KMS-11 (cell line): ENCODE measurements at regions not wholly inside any gene's neighbourhood (a gene's known extent, or its start where the extent isn't known, plus 50 kb on each side); places are given as distances from the start of the nearest gene placed in this dataset.

Experiments used
- H2AFZ ChIP-seq: fragments of 200-600 bp; sonication (generic); 2 replicates; pipeline ENCODE4 v1.6.1; 2016; ENCODE audit warnings: antibody characterized with exemption, mixed run types, low read depth
- H3K27ac ChIP-seq: fragments of 200-600 bp; sonication (generic); 2 replicates; pipeline ENCODE4 v1.6.1; 2016; ENCODE audit warnings: mild to moderate bottlenecking, mixed run types
- H3K27me3 ChIP-seq: fragments of 200-600 bp; sonication (generic); 2 replicates; pipeline ENCODE4 v1.6.1; 2017; ENCODE audit warnings: mild to moderate bottlenecking, low read depth, mixed run types, moderate library complexity; ENCODE audit not compliant: insufficient read depth
- H3K36me3 ChIP-seq: fragments of 200-600 bp; sonication (generic); 2 replicates; pipeline ENCODE4 v1.6.1; 2017; ENCODE audit warnings: mild to moderate bottlenecking, mixed run types; ENCODE audit not compliant: insufficient read depth
- H3K4me1 ChIP-seq: fragments of 200-600 bp; sonication (generic); 2 replicates; pipeline ENCODE4 v1.6.1; 2016; ENCODE audit warnings: mild to moderate bottlenecking, low read depth, mixed run types; ENCODE audit not compliant: poor library complexity, severe bottlenecking
- H3K4me2 ChIP-seq: fragments of 200-600 bp; sonication (generic); 2 replicates; pipeline ENCODE4 v1.7.0; 2016; ENCODE audit warnings: mild to moderate bottlenecking, mixed run types
- H3K4me3 ChIP-seq: fragments of 200-600 bp; sonication (generic); IDR thresholded peaks from 2 replicates; pipeline ENCODE4 v1.6.1; 2017; ENCODE audit warnings: low read depth, low read length, mixed read lengths; ENCODE audit not compliant: insufficient read depth
- H3K79me2 ChIP-seq: fragments of 200-600 bp; sonication (generic); 2 replicates; pipeline ENCODE4 v1.6.1; 2016; ENCODE audit warnings: low read depth, mixed run types; ENCODE audit not compliant: insufficient read depth
- H3K9ac ChIP-seq: fragments of 200-600 bp; sonication (generic); 2 replicates; pipeline ENCODE4 v1.6.1; 2016; ENCODE audit warnings: mild to moderate bottlenecking, mixed run types
- H4K20me1 ChIP-seq: fragments of 200-600 bp; sonication (generic); 2 replicates; pipeline ENCODE4 v1.6.1; 2016; ENCODE audit warnings: mild to moderate bottlenecking, mixed run types; ENCODE audit not compliant: insufficient read depth
- TF ChIP-seq, protein P1 (sequence below): fragments of 200-600 bp; sonication (generic); conservative IDR thresholded peaks from 2 replicates; pipeline ENCODE4 v1.6.1; 2017; ENCODE audit warnings: low read depth, mild to moderate bottlenecking, antibody characterized with exemption, low read length, moderate library complexity, mixed read lengths

DNA sequence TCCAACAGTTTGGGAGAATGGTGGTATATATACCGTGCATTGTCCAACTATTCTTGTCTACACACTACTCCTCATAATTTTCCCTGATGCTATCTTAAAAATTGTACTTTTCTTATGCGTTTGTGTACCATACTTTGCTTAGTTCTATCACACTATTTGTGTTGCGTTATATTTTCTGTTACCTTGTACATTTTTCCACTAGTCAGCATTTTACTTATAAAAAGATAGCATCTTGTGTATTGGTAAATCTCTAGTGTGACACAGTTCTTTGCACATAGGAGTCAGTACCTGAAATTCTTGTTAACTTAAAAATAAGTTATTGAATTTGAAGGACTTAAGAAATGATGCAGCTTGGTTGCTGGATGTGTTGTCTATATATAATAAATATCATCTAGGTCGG is 201.8 kb upstream of the LMO3 start:
- Histone ChIP-seq H2AFZ (no peak overlapping the region), H3K27ac (no peak overlapping the region), H3K27me3 (no peaks in the 10 kb centered on the region), H3K4me1 (no peaks in the 10 kb centered on the region), H3K36me3 (no peaks in the 10 kb centered on the region), H4K20me1 (no peaks in the 10 kb centered on the region), H3K4me3 (no peak overlapping the region), H3K79me2 (no peaks in the 10 kb centered on the region), H3K9ac (no peak overlapping the region), H3K4me2 (no peak overlapping the region)
- TF ChIP-seq, protein P1, sequence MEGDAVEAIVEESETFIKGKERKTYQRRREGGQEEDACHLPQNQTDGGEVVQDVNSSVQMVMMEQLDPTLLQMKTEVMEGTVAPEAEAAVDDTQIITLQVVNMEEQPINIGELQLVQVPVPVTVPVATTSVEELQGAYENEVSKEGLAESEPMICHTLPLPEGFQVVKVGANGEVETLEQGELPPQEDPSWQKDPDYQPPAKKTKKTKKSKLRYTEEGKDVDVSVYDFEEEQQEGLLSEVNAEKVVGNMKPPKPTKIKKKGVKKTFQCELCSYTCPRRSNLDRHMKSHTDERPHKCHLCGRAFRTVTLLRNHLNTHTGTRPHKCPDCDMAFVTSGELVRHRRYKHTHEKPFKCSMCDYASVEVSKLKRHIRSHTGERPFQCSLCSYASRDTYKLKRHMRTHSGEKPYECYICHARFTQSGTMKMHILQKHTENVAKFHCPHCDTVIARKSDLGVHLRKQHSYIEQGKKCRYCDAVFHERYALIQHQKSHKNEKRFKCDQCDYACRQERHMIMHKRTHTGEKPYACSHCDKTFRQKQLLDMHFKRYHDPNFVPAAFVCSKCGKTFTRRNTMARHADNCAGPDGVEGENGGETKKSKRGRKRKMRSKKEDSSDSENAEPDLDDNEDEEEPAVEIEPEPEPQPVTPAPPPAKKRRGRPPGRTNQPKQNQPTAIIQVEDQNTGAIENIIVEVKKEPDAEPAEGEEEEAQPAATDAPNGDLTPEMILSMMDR = no peak

DNA sequence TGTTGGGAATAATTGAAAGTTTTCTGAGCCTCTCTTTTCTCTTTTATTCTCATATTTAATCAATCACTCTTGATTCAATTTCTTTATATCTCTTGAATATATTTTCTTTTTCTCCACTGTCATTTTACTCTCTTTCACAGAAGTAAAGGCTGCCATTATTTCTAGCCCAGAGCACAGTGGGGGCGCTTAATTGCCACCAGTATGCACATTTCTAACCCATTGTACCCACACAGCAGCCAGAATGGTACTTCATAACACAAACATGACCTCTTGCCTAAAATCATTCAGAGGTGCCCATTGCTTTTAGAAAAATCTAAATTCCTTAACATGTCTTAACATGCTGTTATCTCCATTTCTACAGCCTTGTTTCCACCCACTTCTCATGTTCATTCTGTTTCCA is 190.2 kb upstream of the LMO3 start:
- no peaks in the 10 kb centered on the region for H3K27me3 ChIP-seq
- no peak overlapping the region for H3K27ac ChIP-seq
- H3K36me3 ChIP-seq = no peaks in the 10 kb centered on the region
- H3K79me2 ChIP-seq = no peaks in the 10 kb centered on the region
- H3K4me1 ChIP-seq = no peaks in the 10 kb centered on the region
- no peak overlapping the region for H3K4me2 ChIP-seq
- H2AFZ ChIP-seq = no peak overlapping the region
- H4K20me1 ChIP-seq = no peaks in the 10 kb centered on the region
- TF ChIP-seq, protein P1 = no peak
- no peak overlapping the region for H3K9ac ChIP-seq
- no peak overlapping the region for H3K4me3 ChIP-seq

DNA sequence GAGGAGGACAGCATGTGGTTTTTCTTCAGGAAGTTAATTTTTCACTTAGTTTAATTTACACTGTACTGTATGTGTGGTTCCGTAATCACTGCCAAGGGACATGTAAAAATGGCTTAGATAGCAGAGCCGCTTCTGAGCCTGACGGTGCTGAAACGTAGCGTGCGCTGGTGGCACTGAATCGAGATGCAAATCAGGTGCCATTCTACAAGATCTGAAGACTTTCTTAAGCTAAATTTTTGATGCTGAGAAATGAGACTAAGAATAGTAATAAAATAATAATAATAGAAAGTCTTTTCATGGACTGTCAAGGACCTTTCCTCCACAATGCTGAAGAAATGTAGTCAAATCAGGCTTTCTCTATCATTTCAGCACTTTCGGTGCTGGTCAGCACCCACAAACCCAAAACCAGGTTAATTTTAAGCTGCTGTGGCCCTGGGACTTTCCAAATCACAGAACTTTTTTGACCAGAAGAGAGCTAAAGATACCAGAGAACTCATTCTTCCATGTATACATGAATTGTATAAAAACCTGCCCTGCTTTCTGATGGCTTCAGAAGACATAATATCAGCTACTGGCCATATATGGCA is 183.3 kb upstream of the LMO3 start:
- no peaks in the 10 kb centered on the region for H3K79me2 ChIP-seq
- no peaks in the 10 kb centered on the region for H3K27me3 ChIP-seq
- H3K9ac ChIP-seq = no peak overlapping the region
- peak overlapping the region; percentile 68 for H3K4me2 ChIP-seq
- H4K20me1 ChIP-seq = no peaks in the 10 kb centered on the region
- H3K36me3 ChIP-seq = no peaks in the 10 kb centered on the region
- TF ChIP-seq, protein P1 = no peak
- no peak overlapping the region for H3K4me3 ChIP-seq
- no peak overlapping the region for H2AFZ ChIP-seq
- peaks cover 30% of the 10 kb centered on the region for H3K4me1 ChIP-seq
- peak overlapping the region; percentile 31 for H3K27ac ChIP-seq

GRCh38 chr12:16788506-16789203 is 182.7 kb upstream of the LMO3 start:
- Histone ChIP-seq H3K4me3 (no peak overlapping the region), H3K27ac (no peak overlapping the region), H2AFZ (no peak overlapping the region), H3K79me2 (no peaks in the 10 kb centered on the region), H3K36me3 (no peaks in the 10 kb centered on the region), H4K20me1 (no peaks in the 10 kb centered on the region), H3K27me3 (no peaks in the 10 kb centered on the region), H3K9ac (no peak overlapping the region), H3K4me1 (peaks cover 30% of the 10 kb centered on the region), H3K4me2 (peak overlapping the region; percentile 68; the same call in 1 of the 2 replicates)
- TF ChIP-seq, protein P1 = no peak
